Ovary (tissue), 3 donors: ENCODE measurements at regions not wholly inside any gene's neighbourhood (a gene's known extent, or its start where the extent isn't known, plus 50 kb on each side); places are given as distances from the start of the nearest gene placed in this dataset.

Experiments used
- CTCF ChIP-seq, 3 donors: fragments of 450-650 bp in 2 of 3; fragments of 200-600 bp in 1 of 3; IDR thresholded peaks; one replicate each; pipeline versions ENCODE4 v1.5.1 to v1.8.0; 2016 to 2022; ENCODE audit warnings: antibody characterized with exemption in 3 of 3, mild to moderate bottlenecking in 1 of 3
- POLR2A ChIP-seq: fragments of 450-650 bp; IDR thresholded peaks from one replicate; pipeline ENCODE4 v1.6.1; 2017; ENCODE audit warnings: antibody characterized with exemption, mild to moderate bottlenecking, moderate library complexity
- donor health status: DM: no; HTN: no; CAD: no.

- TF ChIP-seq POLR2A (no peak), CTCF (IDR thresholded peaks at IDR 0.05) (no peak)
Measured at GRCh38 chr7:27316311-27316710, 73.7 kb downstream of the EVX1 start.
